PC-3 (cell line): ENCODE measurements at regions not wholly inside any gene's neighbourhood (a gene's known extent, or its start where the extent isn't known, plus 50 kb on each side); places are given as distances from the start of the nearest gene placed in this dataset.

ENCODE experiments used
- ATAC-seq: fragments of 200-7000 bp; cut with Tn5 transposase; 2 replicates; pipeline ENCODE4 v1.9.1; 2020; ENCODE audit warnings: mild to moderate bottlenecking, moderate library complexity
- BruUV-seq: library from RNA; stranded (reverse); fragments of 400-500 nt; replicated peaks from 2 replicates; lab custom pipeline; 2021; lab: Mats Ljungman, UMichigan
- CTCF ChIA-PET: fragments of 300-600 bp; sonication (Branson Sonifier 250); formaldehyde crosslinking; loops from one replicate; lab custom pipeline; 2022; ENCODE audit warnings: antibody characterized with exemption; lab: Charles Lee
- POLR2A ChIA-PET: fragments of 300-600 bp; sonication (Branson Sonifier 250); formaldehyde crosslinking; loops from one replicate; lab custom pipeline; 2022; ENCODE audit warnings: antibody characterized with exemption; ENCODE audit not compliant: unreplicated experiment; lab: Charles Lee
- DNase-seq: peaks from one replicate; pipeline ENCODE4 v3.0.0-alpha.2; 2015
- H2AFZ ChIP-seq: fragments of 300-600 bp; sonication (generic); 2 replicates; pipeline ENCODE4 v1.6.0; 2016; ENCODE audit warnings: antibody characterized with exemption, low read length
- H3F3A ChIP-seq: fragments of 300-600 bp; sonication (generic); one replicate; pipeline ENCODE4 v1.6.0; 2017; ENCODE audit warnings: antibody characterized with exemption, low read length, control low read depth, mild to moderate bottlenecking; ENCODE audit not compliant: unreplicated experiment
- H3K27ac ChIP-seq: fragments of 300-600 bp; sonication (generic); 2 replicates; pipeline ENCODE4 v1.5.1; 2016; ENCODE audit warnings: mild to moderate bottlenecking, low read length
- H3K27me3 ChIP-seq: fragments of 300-600 bp; sonication (generic); 2 replicates; pipeline ENCODE4 v1.6.1; 2016; ENCODE audit warnings: low read length, mixed read lengths
- H3K36me3 ChIP-seq: fragments of 300-600 bp; sonication (generic); 2 replicates; pipeline ENCODE4 v1.6.1; 2016; ENCODE audit warnings: low read depth, mixed run types, low read length, mixed read lengths
- H3K4me1 ChIP-seq: fragments of 300-600 bp; sonication (generic); 2 replicates; pipeline ENCODE4 v1.5.1; 2016; ENCODE audit warnings: low read length; ENCODE audit not compliant: insufficient read depth
- H3K4me2 ChIP-seq: fragments of 300-600 bp; sonication (generic); 2 replicates; pipeline ENCODE4 v1.6.0; 2016; ENCODE audit warnings: low read length
- H3K4me3 ChIP-seq: fragments of 300-600 bp; sonication (generic); 2 replicates; pipeline ENCODE4 v1.5.1; 2016; ENCODE audit warnings: mild to moderate bottlenecking, low read length, mixed read lengths
- H3K79me2 ChIP-seq: fragments of 300-600 bp; sonication (generic); 2 replicates; pipeline ENCODE4 v1.6.1; 2017; ENCODE audit warnings: low read length, mixed read lengths
- H3K9ac ChIP-seq: fragments of 300-600 bp; sonication (generic); 2 replicates; pipeline ENCODE4 v1.6.0; 2016; ENCODE audit warnings: mild to moderate bottlenecking, low read length
- H3K9me2 ChIP-seq: fragments of 300-600 bp; sonication (generic); replicated peaks from 2 replicates; pipeline ENCODE4 v1.6.1; 2016; ENCODE audit warnings: mixed run types, low read length, mixed read lengths
- H3K9me3 ChIP-seq: fragments of 300-600 bp; sonication (generic); 2 replicates; pipeline ENCODE4 v1.6.1; 2016; ENCODE audit warnings: low read length, mixed read lengths
- H4K20me1 ChIP-seq: fragments of 300-600 bp; sonication (generic); 2 replicates; pipeline ENCODE4 v1.6.1; 2016; ENCODE audit warnings: low read length, mixed read lengths
- EZH2 ChIP-seq: fragments of 300-600 bp; sonication (generic); IDR thresholded peaks from one replicate; pipeline ENCODE4 v1.6.1; 2017; ENCODE audit warnings: antibody characterized with exemption, mild to moderate bottlenecking, low read length; ENCODE audit not compliant: unreplicated experiment
- EZH2phosphoT487 ChIP-seq: fragments of 300-600 bp; sonication (generic); IDR thresholded peaks from 2 replicates; pipeline ENCODE4 v1.6.1; 2018; ENCODE audit warnings: mild to moderate bottlenecking, antibody characterized with exemption, low read length, borderline replicate concordance
- intact Hi-C: fragments of 100-400 bp; cut with micrococcal nuclease; formaldehyde crosslinking; loops from 2 replicates; pipeline ENCODE4 v1.9.0; 2023
- TF ChIP-seq, protein P1 (sequence below): fragments of 300-600 bp; sonication (generic); conservative IDR thresholded peaks from 2 replicates; pipeline ENCODE4 v1.5.1; 2017; ENCODE audit warnings: antibody characterized with exemption, low read depth, mild to moderate bottlenecking, low read length

DNA sequence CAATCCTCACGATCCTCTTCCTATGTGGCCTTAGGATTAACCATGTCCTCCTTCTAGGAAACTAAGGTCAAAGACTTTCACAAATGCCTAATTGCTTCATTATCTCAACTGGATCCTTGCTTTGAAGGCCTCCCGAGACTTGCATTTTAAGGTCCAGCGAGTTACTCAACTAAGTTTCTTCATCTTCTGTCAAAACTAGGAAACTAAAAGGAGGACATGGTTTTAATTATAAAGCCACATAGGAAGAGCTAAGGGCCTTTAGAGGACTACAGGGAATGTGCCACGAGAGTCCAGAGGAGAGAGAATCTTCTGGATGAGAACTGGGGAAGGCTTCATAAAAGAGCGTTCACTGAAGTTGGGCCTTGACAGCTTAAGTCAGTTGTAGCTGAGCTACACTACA, 87.8 kb upstream of the LPP start:
- no peak overlapping the region for H2AFZ ChIP-seq
- no peaks in the 10 kb centered on the region for H3K79me2 ChIP-seq
- DNase-seq (no peak), ATAC-seq (no peak)
- intact Hi-C loops, result loop anchor here (5.0 kb wide), 1 partner anchor 291 kb away; no protein-coding TSS in a partner anchor
- H3K27me3 ChIP-seq, result no peaks in the 10 kb centered on the region
- CTCF ChIA-PET, result no interaction called here
- H3K9me2 ChIP-seq, result no peaks in the 10 kb centered on the region
- H3F3A ChIP-seq, result no peaks in the 10 kb centered on the region
- no peaks in the 10 kb centered on the region for H3K36me3 ChIP-seq
- H3K4me3 ChIP-seq, result no peak overlapping the region
- no TSS peak for BruUV-seq
- TF ChIP-seq, protein P1, sequence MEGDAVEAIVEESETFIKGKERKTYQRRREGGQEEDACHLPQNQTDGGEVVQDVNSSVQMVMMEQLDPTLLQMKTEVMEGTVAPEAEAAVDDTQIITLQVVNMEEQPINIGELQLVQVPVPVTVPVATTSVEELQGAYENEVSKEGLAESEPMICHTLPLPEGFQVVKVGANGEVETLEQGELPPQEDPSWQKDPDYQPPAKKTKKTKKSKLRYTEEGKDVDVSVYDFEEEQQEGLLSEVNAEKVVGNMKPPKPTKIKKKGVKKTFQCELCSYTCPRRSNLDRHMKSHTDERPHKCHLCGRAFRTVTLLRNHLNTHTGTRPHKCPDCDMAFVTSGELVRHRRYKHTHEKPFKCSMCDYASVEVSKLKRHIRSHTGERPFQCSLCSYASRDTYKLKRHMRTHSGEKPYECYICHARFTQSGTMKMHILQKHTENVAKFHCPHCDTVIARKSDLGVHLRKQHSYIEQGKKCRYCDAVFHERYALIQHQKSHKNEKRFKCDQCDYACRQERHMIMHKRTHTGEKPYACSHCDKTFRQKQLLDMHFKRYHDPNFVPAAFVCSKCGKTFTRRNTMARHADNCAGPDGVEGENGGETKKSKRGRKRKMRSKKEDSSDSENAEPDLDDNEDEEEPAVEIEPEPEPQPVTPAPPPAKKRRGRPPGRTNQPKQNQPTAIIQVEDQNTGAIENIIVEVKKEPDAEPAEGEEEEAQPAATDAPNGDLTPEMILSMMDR, result no peak
- TF ChIP-seq EZH2 (no peak), EZH2phosphoT487 (no peak)
- peaks cover 17% of the 10 kb centered on the region for H3K4me1 ChIP-seq
- no peak overlapping the region for H3K9ac ChIP-seq
- POLR2A ChIA-PET, result no interaction called here
- H4K20me1 ChIP-seq, result no peaks in the 10 kb centered on the region
- H3K9me3 ChIP-seq, result no peaks in the 10 kb centered on the region
- no peak overlapping the region for H3K27ac ChIP-seq
- no peak overlapping the region for H3K4me2 ChIP-seq

DNA sequence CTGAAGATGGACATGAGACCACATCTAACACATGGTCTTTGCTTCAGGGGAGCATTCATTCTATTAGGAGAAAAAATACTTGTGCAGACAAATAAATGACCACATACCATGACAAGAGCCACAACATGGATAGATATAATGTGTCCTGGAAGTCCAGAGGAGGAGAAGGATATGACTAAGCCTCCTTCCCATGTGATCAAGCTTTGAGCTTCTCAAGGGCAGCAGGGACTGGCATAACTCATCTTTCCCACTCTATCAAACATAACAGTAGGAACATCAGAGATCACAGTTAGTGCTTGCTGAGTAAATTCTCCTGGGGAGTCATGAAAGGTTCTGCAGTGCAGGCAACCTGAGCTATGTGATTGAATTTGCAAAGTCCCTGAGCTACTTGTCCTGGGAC, 86.0 kb upstream of the LPP start:
- intact Hi-C loops, result loop anchor here (5.0 kb wide), 1 partner anchor 289 kb away; no protein-coding TSS in a partner anchor
- Histone ChIP-seq H3K4me3 (no peak overlapping the region), H3K4me1 (peaks cover 9% of the 10 kb centered on the region), H3K9ac (no peak overlapping the region), H3F3A (no peaks in the 10 kb centered on the region), H3K9me2 (no peaks in the 10 kb centered on the region), H3K9me3 (no peaks in the 10 kb centered on the region), H3K27me3 (no peaks in the 10 kb centered on the region), H3K36me3 (no peaks in the 10 kb centered on the region), H2AFZ (no peak overlapping the region), H3K27ac (no peak overlapping the region), H3K79me2 (no peaks in the 10 kb centered on the region), H4K20me1 (no peaks in the 10 kb centered on the region), H3K4me2 (no peak overlapping the region)
- BruUV-seq, result no TSS peak
- TF ChIP-seq EZH2, result no peak
- no peak for TF ChIP-seq EZH2phosphoT487
- TF ChIP-seq, protein P1, result no peak
- CTCF ChIA-PET, result no interaction called here
- DNase-seq, result peak; percentile 64
- POLR2A ChIA-PET, result no interaction called here
- ATAC-seq, result peak; percentile 98

- no TSS peak for BruUV-seq
- peaks cover 9% of the 10 kb centered on the region for H3K4me1 ChIP-seq
- H3K4me3 ChIP-seq, result no peak overlapping the region
- H3K27ac ChIP-seq, result no peak overlapping the region
- no peak overlapping the region for H3K9ac ChIP-seq
- H3K9me2 ChIP-seq, result no peaks in the 10 kb centered on the region
- H3K79me2 ChIP-seq, result no peaks in the 10 kb centered on the region
- H3K9me3 ChIP-seq, result no peaks in the 10 kb centered on the region
- TF ChIP-seq, protein P1, result no peak
- no peak for TF ChIP-seq EZH2
- no peak for TF ChIP-seq EZH2phosphoT487
- DNase-seq (no peak), ATAC-seq (no peak)
- no peak overlapping the region for H2AFZ ChIP-seq
- no peaks in the 10 kb centered on the region for H3F3A ChIP-seq
- H3K36me3 ChIP-seq, result no peaks in the 10 kb centered on the region
- POLR2A ChIA-PET, result no interaction called here
- intact Hi-C loops, result loop anchor here (5.0 kb wide), 1 partner anchor 289 kb away; no protein-coding TSS in a partner anchor
- no peaks in the 10 kb centered on the region for H4K20me1 ChIP-seq
- H3K27me3 ChIP-seq, result no peaks in the 10 kb centered on the region
- CTCF ChIA-PET, result no interaction called here
- no peak overlapping the region for H3K4me2 ChIP-seq
Measured at GRCh38 chr3:188068342-188068741, 85.6 kb upstream of the LPP start.
